A549 (cell line): ENCODE measurements at regions not wholly inside any gene's neighbourhood (a gene's known extent, or its start where the extent isn't known, plus 50 kb on each side); places are given as distances from the start of the nearest gene placed in this dataset.

Experiments used
- CTCF ChIP-seq: fragments of >200 bp; sonication (Bioruptor Twin); formaldehyde crosslinking; IDR thresholded peaks from 3 replicates; pipeline ENCODE4 v1.5.1; 2016
- POLR2A ChIP-seq: IDR thresholded peaks from 2 replicates; pipeline ENCODE4 v1.6.1; 2012; ENCODE audit warnings: mild to moderate bottlenecking, low read length
- ZC3H11A ChIP-seq: fragments of 450-650 bp; IDR thresholded peaks from 2 replicates; pipeline ENCODE4 v1.6.1; 2014; ENCODE audit warnings: antibody characterized with exemption, mild to moderate bottlenecking

- no peak for TF ChIP-seq POLR2A
- no peak for TF ChIP-seq ZC3H11A
- TF ChIP-seq CTCF, result no peak
Observed at GRCh38 chr18:37787452-37787851, 221.9 kb upstream of the CELF4 start.
